ENCODE measurements at regions not wholly inside any gene's neighbourhood (a gene's known extent, or its start where the extent isn't known, plus 50 kb on each side); places are given as distances from the start of the nearest gene placed in this dataset.

DNA sequence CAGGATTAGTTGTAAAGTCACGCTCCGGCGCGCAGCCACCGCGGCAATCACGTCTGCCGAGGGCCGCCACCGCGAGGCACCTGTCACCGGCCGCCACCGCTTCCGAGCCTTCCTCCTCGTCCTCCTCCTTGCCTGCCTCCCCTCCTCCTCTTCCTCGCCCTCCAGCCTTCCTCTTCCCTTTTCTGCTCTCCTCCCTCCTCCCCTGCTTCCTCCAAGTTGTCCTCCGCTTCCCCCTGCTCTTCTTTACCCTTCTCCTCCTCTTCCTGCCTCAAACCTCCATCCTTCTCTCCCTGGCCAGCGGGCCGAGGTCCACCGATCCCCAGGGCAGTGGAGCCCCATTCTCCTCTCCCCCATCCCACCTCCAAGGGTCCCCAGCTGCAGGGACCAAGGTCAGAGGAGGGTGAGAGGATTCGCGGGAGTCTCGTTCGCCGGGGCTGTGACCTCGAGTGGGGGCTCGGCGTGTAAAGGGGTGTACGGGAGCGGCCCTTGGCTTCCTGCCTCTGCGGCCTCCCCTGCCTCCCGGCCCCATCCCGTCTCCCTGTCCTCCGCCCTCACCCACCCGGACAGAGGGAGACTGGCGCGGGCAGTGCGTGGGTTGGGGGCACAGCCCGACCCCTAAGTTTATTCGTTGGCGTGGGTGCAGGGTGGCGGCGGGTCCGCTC, 89.5 kb upstream of the PAX2 start:
- ATAC-seq (ENCODE audit: low read depth) (peak; percentile 30), DNase-seq (no peak)
- Histone ChIP-seq H2AK9ac (replicated peaks; ENCODE audit: low read depth, low read length, poor library complexity) (peak overlapping the region; percentile 55), H2BK20ac (ENCODE audit: low read depth, low read length) (no peak overlapping the region), H4K20me1 (ENCODE audit: insufficient read depth, low read length) (no peaks in the 10 kb centered on the region; the same call in 1 of the 2 replicates), H3K4ac (ENCODE audit: low read depth, low read length) (no peak overlapping the region), H2BK120ac (ENCODE audit: low read depth, low read length) (no peak overlapping the region), H3K9me1 (ENCODE audit: insufficient read depth, low read length) (no peaks in the 10 kb centered on the region), H3K4me1 (ENCODE audit: control insufficient read depth, insufficient read depth, low read length) (no peaks in the 10 kb centered on the region; the same call in 1 of the 2 replicates), H2BK15ac (ENCODE audit: low read depth, low read length) (no peak overlapping the region), H4K91ac (ENCODE audit: insufficient read depth, low read depth, low read length) (no peak overlapping the region), H3K23ac (ENCODE audit: low read depth, low read length) (no peak overlapping the region), H3K9ac (ENCODE audit: low read depth, low read length) (no peak overlapping the region), H4K5ac (ENCODE audit: low read depth, low read length) (no peak overlapping the region), H3K18ac (ENCODE audit: low read depth, low read length) (no peak overlapping the region), H2AFZ (replicated peaks; ENCODE audit: low read length, poor library complexity) (peak overlapping the region; percentile 65), H3K4me3 (ENCODE audit: insufficient read depth, low read depth, low read length) (no peak overlapping the region), H2AK5ac (ENCODE audit: low read depth, low read length) (no peak overlapping the region), H3K36me3 (ENCODE audit: control insufficient read depth, insufficient read depth, low read length) (no peaks in the 10 kb centered on the region), H2BK5ac (ENCODE audit: low read depth, low read length, poor library complexity, severe bottlenecking) (no peak overlapping the region), H3K79me1 (ENCODE audit: low read depth in 1 of 2, low read length in 2 of 2) (no peaks in the 10 kb centered on the region), H3K27me3 (ENCODE audit: control insufficient read depth, insufficient read depth, low read length) (peaks cover 76% of the 10 kb centered on the region), H3K4me2 (ENCODE audit: low read depth, low read length) (peak overlapping the region; percentile 59; the same call in 1 of the 2 replicates), H3K27ac (ENCODE audit: insufficient read depth, low read length) (no peak overlapping the region), H3K14ac (replicated peaks; ENCODE audit: low read depth, low read length) (no peak overlapping the region), H3K56ac (ENCODE audit: extremely low read depth, insufficient read depth, low read length) (no peak overlapping the region), H4K8ac (ENCODE audit: low read depth in 2 of 2, low read length in 2 of 2) (no peak overlapping the region), H3K9me3 (ENCODE audit: control insufficient read depth, insufficient read depth, low read length) (peaks cover 4% of the 10 kb centered on the region; the same call in 1 of the 2 replicates)
- CTCF ChIA-PET: no interaction called here
- POLR2A ChIA-PET (ENCODE audit: unreplicated experiment): no interaction called here
- dilution Hi-C loops (cut with HindIII; ENCODE audit: low sequenced_read_pairs, unreplicated experiment): no loop called here
- WGBS, 2 experiments (ENCODE audit: extremely low coverage in 2 of 2, insufficient read length in 1 of 2): 2% methylated on average over 17 of the region's 45 CpGs; no CpG with 5 or more reads in 1 of the 2 experiments
- no peak for TF ChIP-seq MXI1 (IDR thresholded peaks at IDR 0.05; ENCODE audit: borderline replicate concordance, low read depth, low read length)
- TF ChIP-seq SMC3 (IDR thresholded peaks at IDR 0.05; ENCODE audit: low read depth, low read length): no peak
- TF ChIP-seq, protein P1, sequence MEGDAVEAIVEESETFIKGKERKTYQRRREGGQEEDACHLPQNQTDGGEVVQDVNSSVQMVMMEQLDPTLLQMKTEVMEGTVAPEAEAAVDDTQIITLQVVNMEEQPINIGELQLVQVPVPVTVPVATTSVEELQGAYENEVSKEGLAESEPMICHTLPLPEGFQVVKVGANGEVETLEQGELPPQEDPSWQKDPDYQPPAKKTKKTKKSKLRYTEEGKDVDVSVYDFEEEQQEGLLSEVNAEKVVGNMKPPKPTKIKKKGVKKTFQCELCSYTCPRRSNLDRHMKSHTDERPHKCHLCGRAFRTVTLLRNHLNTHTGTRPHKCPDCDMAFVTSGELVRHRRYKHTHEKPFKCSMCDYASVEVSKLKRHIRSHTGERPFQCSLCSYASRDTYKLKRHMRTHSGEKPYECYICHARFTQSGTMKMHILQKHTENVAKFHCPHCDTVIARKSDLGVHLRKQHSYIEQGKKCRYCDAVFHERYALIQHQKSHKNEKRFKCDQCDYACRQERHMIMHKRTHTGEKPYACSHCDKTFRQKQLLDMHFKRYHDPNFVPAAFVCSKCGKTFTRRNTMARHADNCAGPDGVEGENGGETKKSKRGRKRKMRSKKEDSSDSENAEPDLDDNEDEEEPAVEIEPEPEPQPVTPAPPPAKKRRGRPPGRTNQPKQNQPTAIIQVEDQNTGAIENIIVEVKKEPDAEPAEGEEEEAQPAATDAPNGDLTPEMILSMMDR (conservative IDR thresholded peaks at IDR 0.05; ENCODE audit: low read depth, low read length): no peak
- TF ChIP-seq RCOR1 (IDR thresholded peaks at IDR 0.05; ENCODE audit: insufficient replicate concordance, low read length): no peak
- TF ChIP-seq MAFK (IDR thresholded peaks at IDR 0.05; ENCODE audit: low read depth, low read length): no peak
- no peak for TF ChIP-seq FOS (IDR thresholded peaks at IDR 0.05; ENCODE audit: low read depth, low read length)
- TF ChIP-seq MAZ (IDR thresholded peaks at IDR 0.05; ENCODE audit: borderline replicate concordance, low read depth, low read length): no peak
- no peak for TF ChIP-seq CEBPB (IDR thresholded peaks at IDR 0.05; ENCODE audit: low read depth, low read length)
- TF ChIP-seq, protein P2, sequence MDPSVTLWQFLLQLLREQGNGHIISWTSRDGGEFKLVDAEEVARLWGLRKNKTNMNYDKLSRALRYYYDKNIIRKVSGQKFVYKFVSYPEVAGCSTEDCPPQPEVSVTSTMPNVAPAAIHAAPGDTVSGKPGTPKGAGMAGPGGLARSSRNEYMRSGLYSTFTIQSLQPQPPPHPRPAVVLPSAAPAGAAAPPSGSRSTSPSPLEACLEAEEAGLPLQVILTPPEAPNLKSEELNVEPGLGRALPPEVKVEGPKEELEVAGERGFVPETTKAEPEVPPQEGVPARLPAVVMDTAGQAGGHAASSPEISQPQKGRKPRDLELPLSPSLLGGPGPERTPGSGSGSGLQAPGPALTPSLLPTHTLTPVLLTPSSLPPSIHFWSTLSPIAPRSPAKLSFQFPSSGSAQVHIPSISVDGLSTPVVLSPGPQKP (IDR thresholded peaks at IDR 0.05; ENCODE audit: borderline replicate concordance, low read depth, low read length): no peak
- TF ChIP-seq BHLHE40 (IDR thresholded peaks at IDR 0.05; ENCODE audit: low read depth, low read length): no peak
- no peak for TF ChIP-seq CHD1 (IDR thresholded peaks at IDR 0.05; ENCODE audit: low read depth, low read length)
- TF ChIP-seq RFX5 (IDR thresholded peaks at IDR 0.05; ENCODE audit: low read depth, low read length): no peak
- TF ChIP-seq RAD21 (IDR thresholded peaks at IDR 0.05; ENCODE audit: low read length): no peak
- TF ChIP-seq POLR2A (IDR thresholded peaks at IDR 0.05; ENCODE audit: low read depth, low read length): no peak
- no peak for TF ChIP-seq NFE2L2 (IDR thresholded peaks at IDR 0.05; ENCODE audit: low read depth, low read length)
- TF ChIP-seq, protein P3, sequence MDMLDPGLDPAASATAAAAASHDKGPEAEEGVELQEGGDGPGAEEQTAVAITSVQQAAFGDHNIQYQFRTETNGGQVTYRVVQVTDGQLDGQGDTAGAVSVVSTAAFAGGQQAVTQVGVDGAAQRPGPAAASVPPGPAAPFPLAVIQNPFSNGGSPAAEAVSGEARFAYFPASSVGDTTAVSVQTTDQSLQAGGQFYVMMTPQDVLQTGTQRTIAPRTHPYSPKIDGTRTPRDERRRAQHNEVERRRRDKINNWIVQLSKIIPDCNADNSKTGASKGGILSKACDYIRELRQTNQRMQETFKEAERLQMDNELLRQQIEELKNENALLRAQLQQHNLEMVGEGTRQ (IDR thresholded peaks at IDR 0.05; ENCODE audit: low read depth, low read length): no peak
- no TSS peak for BruUV-seq (replicated peaks)
- intact Hi-C loops (cut with micrococcal nuclease): no loop called here
- in situ Hi-C loops (cut with MboI; ENCODE audit: low sequenced_read_pairs): no loop called here
